GM19463 (cell line): ENCODE measurements at regions not wholly inside any gene's neighbourhood (a gene's known extent, or its start where the extent isn't known, plus 50 kb on each side); places are given as distances from the start of the nearest gene placed in this dataset.

ENCODE experiments used
- ATAC-seq: cut with Tn5 transposase; IDR thresholded peaks from one replicate; pipeline ENCODE4 v1.9.1; 2021; ENCODE audit warnings: mild to moderate bottlenecking, moderate library complexity; ENCODE audit not compliant: unreplicated experiment

DNA sequence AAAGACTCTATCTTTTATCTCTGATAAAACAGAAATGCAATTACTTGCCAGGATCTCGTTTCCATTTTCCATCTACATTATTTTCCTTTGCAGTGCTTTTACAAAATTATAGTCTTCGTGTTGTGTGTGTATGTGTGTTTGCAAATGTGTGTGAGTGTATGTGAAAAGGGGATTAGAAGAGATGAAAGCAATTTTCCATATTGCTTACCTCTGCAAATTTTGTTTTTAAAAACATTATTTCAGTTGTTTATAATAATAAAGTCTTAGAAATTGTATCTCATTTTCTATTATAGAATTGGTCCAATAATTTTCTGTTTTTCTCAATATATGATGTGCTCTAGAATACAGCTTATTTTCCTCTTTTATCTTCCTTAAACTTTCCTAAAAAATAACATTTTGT is 421.3 kb upstream of the ANKRD30A start:
- ATAC-seq: no peak

DNA sequence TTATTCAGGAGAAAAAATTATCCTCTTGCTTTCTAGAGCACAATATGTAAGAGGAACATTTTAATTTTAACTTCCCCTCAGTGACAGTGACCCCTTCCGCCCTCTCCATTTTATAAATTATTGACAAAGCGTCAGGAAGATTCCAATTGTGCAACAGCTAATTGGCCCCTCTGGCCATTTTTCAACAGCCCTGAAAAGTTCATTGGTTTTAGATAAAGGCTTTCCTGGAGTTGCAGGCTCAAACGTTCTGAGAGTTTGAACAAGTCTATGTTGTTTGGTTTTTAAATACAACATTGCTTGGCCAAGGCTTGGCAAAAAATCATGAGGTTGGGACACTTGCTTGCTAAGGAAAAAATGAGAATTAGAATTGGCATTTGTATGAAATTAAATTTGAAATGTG is 422.2 kb upstream of the ANKRD30A start:
- ATAC-seq: no peak

DNA sequence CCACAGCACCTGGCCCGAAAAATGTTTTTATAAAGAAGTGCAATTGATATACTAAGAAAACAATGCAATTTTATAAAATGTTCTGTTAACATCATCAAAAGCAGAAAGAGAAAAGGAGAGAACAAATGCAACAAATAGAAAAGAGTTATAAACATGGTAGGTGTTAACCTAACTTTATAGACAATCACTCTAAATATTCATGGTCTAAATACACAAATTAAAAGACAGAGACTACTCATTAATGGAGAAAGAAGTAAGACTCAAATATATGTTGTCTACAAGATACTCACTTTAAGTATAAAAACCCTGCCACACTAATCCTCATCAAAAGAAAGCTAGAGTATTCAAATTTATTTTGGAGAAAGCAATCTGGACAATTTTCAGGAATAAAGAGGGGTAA is 425.3 kb upstream of the ANKRD30A start:
- no peak for ATAC-seq

DNA sequence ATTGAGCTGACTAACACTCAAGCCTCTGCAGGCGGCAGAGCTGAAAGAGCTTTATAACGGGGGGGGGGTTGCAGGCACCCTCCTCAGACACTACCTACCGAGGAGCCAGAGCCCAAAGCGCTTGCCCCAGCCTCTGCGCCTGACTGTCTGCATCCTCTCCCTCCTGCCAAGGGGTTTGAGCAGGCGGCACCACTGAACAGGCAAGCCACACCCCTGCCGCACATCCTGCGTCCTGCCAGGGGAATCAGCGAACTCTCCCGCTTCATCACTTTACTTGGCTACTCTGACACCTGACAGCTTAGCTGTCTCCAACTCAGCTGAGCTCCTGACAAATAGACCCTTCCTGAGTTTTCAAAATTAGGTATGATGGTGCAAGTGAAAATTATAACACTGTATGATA is 432.6 kb upstream of the ANKRD30A start:
- ATAC-seq: no peak

GRCh38 chr10:36688717-36689116 is 436.7 kb upstream of the ANKRD30A start:
- ATAC-seq: no peak

DNA sequence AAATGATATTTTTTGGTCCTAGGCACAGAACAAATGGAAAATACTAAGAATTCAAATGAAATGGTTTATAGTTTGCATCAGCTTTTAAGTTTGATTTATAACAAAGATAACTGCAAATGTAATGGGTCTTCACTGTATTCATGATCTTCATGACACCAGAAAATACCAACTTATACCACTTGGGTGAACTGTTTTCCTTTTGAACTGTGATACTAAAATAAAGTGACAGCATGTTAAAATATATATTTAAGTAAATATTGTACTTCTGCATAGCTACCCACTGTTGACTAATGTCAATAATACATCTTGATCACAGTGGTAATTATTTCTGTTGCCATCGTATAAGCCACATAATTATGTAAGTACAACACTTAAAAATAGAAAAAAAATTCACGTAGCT is 442.0 kb upstream of the ANKRD30A start:
- no peak for ATAC-seq

DNA sequence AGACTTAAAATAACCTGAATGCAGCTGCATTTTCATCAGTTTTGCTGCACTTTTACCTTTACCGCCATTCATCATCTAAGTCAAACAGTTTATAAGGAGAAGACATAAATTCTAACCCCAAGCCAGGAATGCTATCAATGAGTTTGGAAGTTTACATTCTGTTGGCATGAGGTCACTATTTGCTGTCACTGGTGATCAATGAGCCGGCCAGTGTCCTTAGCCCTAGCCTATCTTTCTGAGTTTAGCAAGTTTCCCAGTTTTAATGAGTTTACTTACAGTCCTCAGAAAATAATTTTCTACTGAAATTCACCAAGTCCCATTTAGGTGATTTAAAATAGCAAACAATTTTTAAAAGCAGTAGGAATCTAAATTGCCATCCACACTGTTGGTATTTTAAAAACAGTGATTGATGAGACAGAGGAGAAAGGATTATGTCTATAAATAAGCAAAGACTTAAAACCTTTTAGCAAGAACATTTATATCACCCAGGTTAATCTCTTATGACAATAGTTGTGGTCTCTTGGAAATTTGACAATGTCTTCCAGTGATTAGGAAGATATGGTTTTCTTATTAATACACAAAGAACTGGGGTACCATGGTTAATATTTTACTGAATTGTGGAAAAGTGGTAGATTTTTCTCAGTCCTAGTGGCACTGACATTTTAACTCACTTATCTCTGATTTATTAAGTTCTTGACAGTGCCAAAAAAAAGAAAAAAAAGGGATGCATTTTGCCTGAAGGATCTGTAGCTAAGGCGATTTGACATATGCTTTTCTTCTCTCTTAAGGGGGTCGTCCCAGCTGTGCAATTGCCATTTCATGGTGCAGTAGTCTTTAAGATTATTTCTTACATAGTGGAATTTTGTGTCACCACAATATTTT is 443.4 kb upstream of the ANKRD30A start:
- no peak for ATAC-seq

DNA sequence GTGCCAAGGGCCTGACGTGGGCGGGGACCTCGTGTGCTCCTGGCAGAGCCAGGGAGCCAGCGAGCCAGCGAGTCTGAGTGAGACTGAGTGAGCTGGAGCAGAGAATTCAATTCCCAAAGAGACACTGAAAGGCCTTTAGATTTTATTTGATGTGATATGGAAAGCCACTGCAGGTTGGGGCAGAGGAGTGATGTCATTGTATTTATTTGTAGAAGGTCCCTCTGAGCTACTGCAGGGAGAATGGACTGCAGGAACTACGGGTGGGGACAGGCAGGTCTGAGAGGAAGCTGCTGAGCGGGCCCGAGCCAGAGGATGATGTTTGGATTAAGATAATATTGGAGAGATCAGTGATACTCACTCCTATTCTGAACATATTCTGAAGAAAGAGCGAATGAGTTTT is 445.8 kb upstream of the ANKRD30A start:
- ATAC-seq: no peak

DNA sequence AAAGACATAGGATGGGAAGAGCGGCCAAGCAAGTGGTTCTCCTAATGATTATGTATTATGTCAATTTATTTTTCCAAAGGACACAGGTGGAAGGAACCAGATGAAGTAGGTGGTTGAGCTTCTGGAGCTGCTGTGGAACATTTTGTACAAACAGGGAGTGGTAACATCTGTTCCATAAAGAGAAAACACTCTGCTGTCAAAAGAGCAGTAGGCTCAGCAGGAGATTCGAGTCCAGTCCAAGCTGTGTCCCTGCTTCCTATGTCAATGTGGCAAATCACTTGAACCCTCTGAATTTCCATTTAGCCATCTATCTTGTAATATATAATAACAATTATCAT is 448.0 kb upstream of the ANKRD30A start:
- ATAC-seq: no peak

- no peak for ATAC-seq
Measured at GRCh38 chr10:36676756-36677430, 448.5 kb upstream of the ANKRD30A start.

GRCh38 chr10:36676321-36676720 is 449.1 kb upstream of the ANKRD30A start:
- ATAC-seq: no peak

DNA sequence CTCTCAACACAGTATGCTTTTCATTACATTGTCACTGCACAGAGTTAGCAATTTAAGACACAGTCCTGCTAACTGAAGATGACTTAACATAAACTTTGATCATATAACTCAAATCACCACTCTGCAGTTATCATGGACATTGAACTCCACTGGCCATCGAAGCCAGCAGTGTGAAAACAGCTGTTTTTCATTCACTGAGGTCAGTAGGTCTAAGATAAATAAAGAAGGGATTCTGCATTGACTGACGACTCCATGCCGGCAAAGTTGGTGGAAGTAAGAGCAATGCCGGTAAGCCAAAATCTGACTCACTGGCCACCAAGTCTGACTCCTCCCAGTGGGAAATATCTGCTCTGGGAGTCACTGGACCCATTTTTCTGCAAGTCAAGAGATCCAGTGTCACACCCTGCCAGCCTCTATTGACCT is 449.9 kb upstream of the ANKRD30A start:
- no peak for ATAC-seq

- no peak for ATAC-seq
Measured at GRCh38 chr10:36671607-36672006, 453.8 kb upstream of the ANKRD30A start.

DNA sequence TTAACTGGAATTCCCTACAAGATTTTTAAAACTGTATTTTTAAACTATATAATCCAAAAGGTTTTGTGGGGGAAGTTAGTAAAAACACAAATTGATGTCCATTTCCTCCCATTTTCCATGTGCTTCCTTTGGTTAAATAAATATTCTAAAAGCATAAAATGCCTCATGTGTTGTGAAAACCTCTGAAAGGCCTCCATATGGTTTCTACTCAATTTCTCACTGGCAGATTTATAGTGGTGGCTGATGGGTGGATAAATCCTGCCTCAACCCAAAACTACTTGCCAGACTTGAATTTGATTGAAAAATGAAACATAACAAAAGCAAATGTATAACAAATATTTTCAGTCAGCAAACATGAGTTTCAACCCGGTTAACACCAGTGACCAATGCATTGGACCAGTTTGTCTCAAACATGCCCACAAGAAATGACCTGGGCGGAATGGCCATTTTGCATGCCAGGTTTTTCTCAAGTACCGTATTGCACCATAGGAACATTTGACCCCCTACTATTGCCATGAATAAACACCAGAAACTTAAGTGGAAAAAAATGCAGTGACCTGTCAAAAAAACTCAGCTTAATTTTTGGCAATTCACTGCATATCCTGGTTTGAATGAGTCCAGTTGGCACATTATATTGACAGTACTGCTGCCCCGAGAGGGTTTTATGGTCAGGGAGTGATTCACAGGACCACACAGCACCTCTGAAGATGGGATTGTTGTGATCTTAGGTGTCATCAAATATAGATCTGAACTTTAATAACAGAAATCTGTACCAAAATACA is 454.6 kb upstream of the ANKRD30A start:
- ATAC-seq: no peak

- ATAC-seq: no peak
Measured at GRCh38 chr10:36669615-36670352, 455.6 kb upstream of the ANKRD30A start.

GRCh38 chr10:36666451-36666850 is 458.9 kb upstream of the ANKRD30A start:
- ATAC-seq: no peak

- ATAC-seq: no peak
Measured at GRCh38 chr10:36662571-36662970, 462.8 kb upstream of the ANKRD30A start.

GRCh38 chr10:36650274-36650673 is 475.1 kb upstream of the ANKRD30A start:
- no peak for ATAC-seq

DNA sequence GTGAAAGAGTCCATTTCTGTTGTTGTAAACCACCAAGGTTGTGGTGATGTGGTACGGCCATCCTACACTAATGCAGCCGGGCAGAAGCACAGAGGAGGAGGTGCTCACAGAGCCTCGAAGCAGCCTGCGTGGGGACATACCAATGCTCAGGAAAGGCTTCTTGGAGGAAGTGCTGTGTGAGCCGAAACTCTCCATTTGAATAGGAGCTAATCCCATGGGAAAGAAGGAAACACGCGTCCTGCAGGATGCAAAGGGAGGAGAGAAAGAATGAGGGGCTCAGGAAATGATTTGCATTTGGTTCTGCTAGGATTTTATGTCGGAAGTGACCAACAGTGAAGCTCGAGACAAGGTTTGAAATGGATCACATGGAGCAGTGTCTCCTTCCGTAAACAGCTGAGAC is 477.9 kb upstream of the ANKRD30A start:
- no peak for ATAC-seq

DNA sequence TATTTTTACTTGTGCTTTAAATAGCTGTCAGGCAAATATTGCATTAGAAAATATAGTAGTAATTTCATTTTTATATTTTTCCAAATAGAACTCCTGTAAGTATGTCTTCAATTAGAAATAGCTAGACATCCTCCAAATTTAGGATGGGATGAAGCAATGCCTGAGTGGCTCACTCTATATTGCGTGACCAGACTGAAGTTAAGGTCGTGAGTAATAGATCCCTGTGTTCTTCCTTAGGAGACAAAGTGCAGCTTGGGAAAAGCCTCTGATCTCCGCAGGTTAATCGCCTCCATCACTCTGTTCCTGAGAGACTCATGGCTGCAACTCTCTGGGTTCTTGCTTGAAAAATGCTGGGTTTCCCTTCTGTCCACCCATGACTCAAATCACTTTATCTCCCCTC is 484.8 kb upstream of the ANKRD30A start:
- no peak for ATAC-seq
